OCI-LY1 (cell line): ENCODE measurements at regions not wholly inside any gene's neighbourhood (a gene's known extent, or its start where the extent isn't known, plus 50 kb on each side); places are given as distances from the start of the nearest gene placed in this dataset.

Source experiments
- H2AFZ ChIP-seq: fragments of 200-600 bp; sonication (generic), shearing (Covaris generic); 2 replicates; pipeline ENCODE4 v1.6.0; 2014; ENCODE audit warnings: antibody characterized with exemption, mild to moderate bottlenecking, low read length
- H3F3A ChIP-seq: fragments of 200-600 bp; sonication (generic), shearing (Covaris generic); 2 replicates; pipeline ENCODE4 v1.6.0; 2014; ENCODE audit warnings: mild to moderate bottlenecking, antibody characterized with exemption, low read length, moderate library complexity; ENCODE audit not compliant: insufficient read depth
- H3K27ac ChIP-seq: fragments of 200-600 bp; sonication (generic); 2 replicates; pipeline ENCODE4 v1.5.1; 2014; ENCODE audit warnings: low read length, mixed run types, mild to moderate bottlenecking, low read depth; ENCODE audit not compliant: poor library complexity, severe bottlenecking
- H3K27me3 ChIP-seq: fragments of 200-600 bp; sonication (generic); 2 replicates; pipeline ENCODE4 v1.6.0; 2014; ENCODE audit warnings: antibody characterized with exemption, mild to moderate bottlenecking, low read length, moderate library complexity; ENCODE audit not compliant: insufficient read depth
- H3K36me3 ChIP-seq: fragments of 200-600 bp; sonication (generic); 2 replicates; pipeline ENCODE4 v1.6.1; 2014; ENCODE audit warnings: mild to moderate bottlenecking, antibody characterized with exemption, low read length, moderate library complexity, mixed read lengths; ENCODE audit not compliant: insufficient read depth
- H3K4me1 ChIP-seq: fragments of 200-600 bp; sonication (generic); 2 replicates; pipeline ENCODE4 v1.5.1; 2014; ENCODE audit warnings: mild to moderate bottlenecking, low read length, moderate library complexity; ENCODE audit not compliant: insufficient read depth, severe bottlenecking
- H3K4me2 ChIP-seq: fragments of 200-600 bp; sonication (generic), shearing (Covaris generic); 2 replicates; pipeline ENCODE4 v1.6.1; 2014; ENCODE audit warnings: low read length
- H3K4me3 ChIP-seq: fragments of 200-600 bp; sonication (generic); 2 replicates; pipeline ENCODE4 v1.5.1; 2014; ENCODE audit warnings: low read length, low read depth, mild to moderate bottlenecking, mixed read lengths; ENCODE audit not compliant: poor library complexity, severe bottlenecking
- H3K79me2 ChIP-seq: fragments of 200-600 bp; shearing (Covaris generic); 2 replicates; pipeline ENCODE4 v1.6.1; 2016; ENCODE audit warnings: mixed run types, low read length, mixed read lengths; ENCODE audit not compliant: insufficient read depth
- H3K9ac ChIP-seq: fragments of 200-600 bp; sonication (generic), shearing (Covaris generic); 2 replicates; pipeline ENCODE4 v1.6.1; 2014; ENCODE audit warnings: mild to moderate bottlenecking, low read length, mixed read lengths
- H3K9me2 ChIP-seq: fragments of 200-600 bp; sonication (generic), shearing (Covaris generic); 2 replicates; pipeline ENCODE4 v1.6.1; 2014; ENCODE audit warnings: low read depth, mild to moderate bottlenecking, low read length, mixed read lengths
- H3K9me3 ChIP-seq: fragments of 200-600 bp; shearing (Covaris generic); 2 replicates; pipeline ENCODE4 v1.6.1; 2014; ENCODE audit warnings: low read length, mixed read lengths
- H4K20me1 ChIP-seq: fragments of 200-600 bp; sonication (generic), shearing (Covaris generic); 2 replicates; pipeline ENCODE4 v1.6.0; 2016; ENCODE audit warnings: mild to moderate bottlenecking, low read length; ENCODE audit not compliant: insufficient read depth
- CTCF ChIP-seq: fragments of 200-600 bp; sonication (generic), shearing (Covaris generic); IDR thresholded peaks from 2 replicates; pipeline ENCODE4 v1.5.1; 2017; ENCODE audit warnings: mild to moderate bottlenecking, antibody characterized with exemption, low read length, moderate library complexity, mixed read lengths
- EZH2 ChIP-seq: fragments of 200-600 bp; sonication (generic), shearing (Covaris generic); IDR thresholded peaks from 2 replicates; pipeline ENCODE4 v1.8.0; 2017; ENCODE audit warnings: borderline replicate concordance, mixed run types, mild to moderate bottlenecking, antibody characterized with exemption, low read length, moderate library complexity, mixed read lengths

- Histone ChIP-seq H2AFZ (no peak overlapping the region), H3K4me2 (no peak overlapping the region), H3K4me1 (no peaks in the 10 kb centered on the region), H3K9me2 (no peaks in the 10 kb centered on the region), H3K9me3 (no peaks in the 10 kb centered on the region), H3K36me3 (no peaks in the 10 kb centered on the region), H3K9ac (no peak overlapping the region), H3K27ac (no peak overlapping the region), H4K20me1 (no peaks in the 10 kb centered on the region), H3F3A (no peaks in the 10 kb centered on the region), H3K79me2 (no peaks in the 10 kb centered on the region), H3K27me3 (no peaks in the 10 kb centered on the region), H3K4me3 (no peak overlapping the region)
- TF ChIP-seq CTCF (no peak), EZH2 (no peak)
Measured at GRCh38 chr4:13836946-13837912, 209.7 kb upstream of the BOD1L1 start.

- no peak overlapping the region for H2AFZ ChIP-seq
- H3K9ac ChIP-seq, result no peak overlapping the region
- H3K36me3 ChIP-seq, result no peaks in the 10 kb centered on the region
- no peaks in the 10 kb centered on the region for H3K27me3 ChIP-seq
- no peaks in the 10 kb centered on the region for H3K4me1 ChIP-seq
- H3K4me3 ChIP-seq, result no peak overlapping the region
- no peaks in the 10 kb centered on the region for H3F3A ChIP-seq
- no peak overlapping the region for H3K27ac ChIP-seq
- no peaks in the 10 kb centered on the region for H3K9me2 ChIP-seq
- no peak overlapping the region for H3K4me2 ChIP-seq
- no peaks in the 10 kb centered on the region for H4K20me1 ChIP-seq
- no peaks in the 10 kb centered on the region for H3K9me3 ChIP-seq
- no peak for TF ChIP-seq CTCF
- no peaks in the 10 kb centered on the region for H3K79me2 ChIP-seq
Measured at GRCh38 chr4:13840502-13841190, 213.1 kb upstream of the BOD1L1 start.

GRCh38 chr4:13844740-13845139 is 217.2 kb upstream of the BOD1L1 start:
- Histone ChIP-seq H3K27ac (no peak overlapping the region), H3K79me2 (no peaks in the 10 kb centered on the region)

More at GRCh38 chr4:13844740-13845139, 217.2 kb upstream of the BOD1L1 start:
- Histone ChIP-seq H3K36me3 (no peaks in the 10 kb centered on the region), H3K4me3 (no peak overlapping the region), H4K20me1 (no peaks in the 10 kb centered on the region), H3K9ac (no peak overlapping the region), H3K27me3 (no peaks in the 10 kb centered on the region), H3K4me2 (no peak overlapping the region), H3F3A (no peaks in the 10 kb centered on the region), H3K9me2 (no peaks in the 10 kb centered on the region), H3K9me3 (no peaks in the 10 kb centered on the region), H2AFZ (no peak overlapping the region), H3K4me1 (no peaks in the 10 kb centered on the region)
- TF ChIP-seq EZH2 (no peak), CTCF (no peak)
